BLaER1 treated with 17β-estradiol and CSF1 and Interleukin-3, amounts not matched to agents 10 nM and 100 nM (cell line): ENCODE measurements at regions not wholly inside any gene's neighbourhood (a gene's known extent, or its start where the extent isn't known, plus 50 kb on each side); places are given as distances from the start of the nearest gene placed in this dataset.
"Not testable (repeated sequence)": the region's sequence is repeated elsewhere in the genome, so short reads cannot be mapped to it uniquely, and the experiment has no call there.

Experiments
- H3K27ac ChIP-seq, 11 experiments: shearing (Covaris generic); formaldehyde crosslinking; 2 replicates each; pipeline ENCODE4 v1.8.1; 2022
- H3K27me3 ChIP-seq, 11 experiments: shearing (Covaris generic); formaldehyde crosslinking; 2 replicates each; pipeline ENCODE4 v1.8.1; 2022
- H3K36me3 ChIP-seq, 11 experiments: shearing (Covaris generic); formaldehyde crosslinking; 2 replicates each; pipeline ENCODE4 v1.8.1; 2022
- H3K4me1 ChIP-seq, 10 experiments: shearing (Covaris generic); formaldehyde crosslinking; 2 replicates each; pipeline ENCODE4 v1.8.1; 2022
- H3K4me2 ChIP-seq, 11 experiments: shearing (Covaris generic); formaldehyde crosslinking; 2 replicates each; pipeline ENCODE4 v1.8.1; 2022
- H3K4me3 ChIP-seq, 10 experiments: shearing (Covaris generic); formaldehyde crosslinking; 2 replicates each; pipeline ENCODE4 v1.8.1; 2022
- H3K9ac ChIP-seq, 11 experiments: shearing (Covaris generic); formaldehyde crosslinking; 2 replicates each; pipeline ENCODE4 v1.8.1; 2022
- H3K9me3 ChIP-seq, 11 experiments: shearing (Covaris generic); formaldehyde crosslinking; replicated peaks in 1 of 11; 2 replicates each; pipeline ENCODE4 v1.8.1; 2022
- H4K20me1 ChIP-seq, 11 experiments: shearing (Covaris generic); formaldehyde crosslinking; 2 replicates each; pipeline ENCODE4 v1.8.1; 2022
- Cebpa-rat ChIP-seq, 11 experiments: shearing (Covaris generic); IDR thresholded peaks; 2 replicates each; pipeline ENCODE4 v1.8.1; 2022

- H3K9me3 ChIP-seq = peaks cover 0 to 5% (median 0%) of the 10 kb centered on the region in 11 experiments; a peak in 2 of 22 replicates
- TF ChIP-seq Cebpa-rat (IDR thresholded peaks at IDR 0.05) = no peak
Observed at GRCh38 chr4:8675906-8676305, 83.3 kb downstream of the CPZ start.

GRCh38 chr4:8675383-8675782 lies 82.8 kb downstream of the CPZ start:
- no peak for TF ChIP-seq Cebpa-rat (IDR thresholded peaks at IDR 0.05)
- Histone ChIP-seq H4K20me1 (peaks cover 0 to 13% (median 0%) of the 10 kb centered on the region in 11 experiments; a peak in 4 of 22 replicates), H3K4me1 (no peaks in the 10 kb centered on the region; a peak in 1 of 20 replicates), H3K9me3 (peaks cover 0 to 5% (median 0%) of the 10 kb centered on the region in 11 experiments; a peak in 2 of 22 replicates), H3K4me2 (no peak overlapping the region), H3K36me3 (no peaks in the 10 kb centered on the region), H3K27ac (no peak overlapping the region), H3K4me3 (no peak overlapping the region), H3K27me3 (no peaks in the 10 kb centered on the region; a peak in 3 of 22 replicates), H3K9ac (no peak overlapping the region)

More at GRCh38 chr4:8675906-8676305, 83.3 kb downstream of the CPZ start:
- no peaks in the 10 kb centered on the region; a peak in 3 of 22 replicates for H3K27me3 ChIP-seq
- H4K20me1 ChIP-seq = peaks cover 0 to 13% (median 0%) of the 10 kb centered on the region in 11 experiments; a peak in 4 of 22 replicates
- no peaks in the 10 kb centered on the region; a peak in 1 of 20 replicates for H3K4me1 ChIP-seq
- no peaks in the 10 kb centered on the region for H3K36me3 ChIP-seq
- H3K4me2 ChIP-seq = no peak overlapping the region
- H3K4me3 ChIP-seq = no peak overlapping the region
- no peak overlapping the region for H3K9ac ChIP-seq
- H3K27ac ChIP-seq = no peak overlapping the region

- no peaks in the 10 kb centered on the region; a peak in 3 of 22 replicates for H3K27me3 ChIP-seq
- no peak overlapping the region for H3K4me3 ChIP-seq
- H4K20me1 ChIP-seq = peaks cover 0 to 13% (median 0%) of the 10 kb centered on the region in 11 experiments; a peak in 4 of 22 replicates
- H3K9ac ChIP-seq = no peak overlapping the region
- H3K4me2 ChIP-seq = no peak overlapping the region
- no peaks in the 10 kb centered on the region for H3K36me3 ChIP-seq
- TF ChIP-seq Cebpa-rat (IDR thresholded peaks at IDR 0.05) = no peak
- H3K27ac ChIP-seq = no peak overlapping the region
- H3K9me3 ChIP-seq = peaks cover 0 to 5% (median 0%) of the 10 kb centered on the region in 11 experiments; a peak in 2 of 22 replicates
- no peaks in the 10 kb centered on the region for H3K4me1 ChIP-seq
Observed at GRCh38 chr4:8674311-8674885, 81.8 kb downstream of the CPZ start.

GRCh38 chr4:8673106-8673505 lies 80.5 kb downstream of the CPZ start:
- H3K27me3 ChIP-seq, H3K9me3 ChIP-seq, H3K36me3 ChIP-seq, H3K4me3 ChIP-seq, H3K4me1 ChIP-seq, H3K27ac ChIP-seq, H3K4me2 ChIP-seq, H3K9ac ChIP-seq: not testable (repeated sequence)
- H4K20me1 ChIP-seq = peaks cover 0 to 13% (median 0%) of the 10 kb centered on the region in 11 experiments; a peak in 3 of 22 replicates

- H3K36me3 ChIP-seq = no peaks in the 10 kb centered on the region
- no peak for TF ChIP-seq Cebpa-rat (IDR thresholded peaks at IDR 0.05)
- H3K9ac ChIP-seq = no peak overlapping the region
- H3K4me1 ChIP-seq = no peaks in the 10 kb centered on the region
- H3K27me3 ChIP-seq = no peaks in the 10 kb centered on the region; a peak in 3 of 22 replicates
- no peak overlapping the region for H3K4me2 ChIP-seq
- no peak overlapping the region for H3K27ac ChIP-seq
- peaks cover 0 to 5% (median 0%) of the 10 kb centered on the region in 11 experiments; a peak in 1 of 22 replicates for H3K9me3 ChIP-seq
- H3K4me3 ChIP-seq = no peak overlapping the region
- peaks cover 0 to 13% (median 0%) of the 10 kb centered on the region in 11 experiments; a peak in 3 of 22 replicates for H4K20me1 ChIP-seq
Observed at GRCh38 chr4:8672486-8672885, 79.9 kb downstream of the CPZ start.

DNA sequence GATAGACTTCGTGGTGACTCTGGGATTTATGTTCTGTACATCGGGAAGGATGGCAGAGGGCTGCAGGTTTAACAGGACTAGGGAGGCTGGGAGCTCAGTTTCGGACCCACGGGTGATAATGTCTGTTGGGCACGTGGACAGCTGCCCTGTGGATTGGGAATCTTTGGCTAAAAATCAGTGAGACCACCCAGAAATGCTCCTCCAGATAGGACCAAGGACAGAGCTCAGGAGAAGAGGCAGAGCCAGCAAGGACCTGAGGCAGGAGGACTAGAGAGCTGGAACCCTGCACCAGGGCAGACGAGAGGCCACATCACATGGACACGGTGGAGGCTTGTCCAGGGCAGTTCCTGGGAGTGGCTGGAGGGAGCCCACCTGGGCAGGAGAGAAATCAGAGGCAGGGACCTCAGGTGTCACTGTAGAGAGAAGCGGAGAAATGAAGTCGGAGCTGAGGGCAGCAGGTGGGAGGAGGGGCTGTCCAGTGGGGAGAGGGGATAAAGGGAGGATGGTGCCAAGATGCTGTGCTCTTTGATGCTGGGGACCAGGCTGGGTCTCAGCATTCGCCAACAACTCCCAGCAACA lies 79.2 kb downstream of the CPZ start:
- H3K4me3 ChIP-seq = no peak overlapping the region
- no peak overlapping the region for H3K27ac ChIP-seq
- H3K9ac ChIP-seq = no peak overlapping the region
- H4K20me1 ChIP-seq = peaks cover 0 to 13% (median 0%) of the 10 kb centered on the region in 11 experiments; a peak in 3 of 22 replicates
- H3K4me2 ChIP-seq = no peak overlapping the region
- peaks cover 0 to 4% (median 0%) of the 10 kb centered on the region in 11 experiments; a peak in 1 of 22 replicates for H3K9me3 ChIP-seq
- H3K4me1 ChIP-seq = no peaks in the 10 kb centered on the region
- TF ChIP-seq Cebpa-rat (IDR thresholded peaks at IDR 0.05) = no peak
- H3K36me3 ChIP-seq = no peaks in the 10 kb centered on the region
- no peaks in the 10 kb centered on the region; a peak in 3 of 22 replicates for H3K27me3 ChIP-seq
